LNCAP (cell line): ENCODE measurements at regions not wholly inside any gene's neighbourhood (a gene's known extent, or its start where the extent isn't known, plus 50 kb on each side); places are given as distances from the start of the nearest gene placed in this dataset.

ENCODE experiments used
- TF ChIP-seq, protein P1 (sequence below): fragments of 450-650 bp; IDR thresholded peaks from 2 replicates; pipeline ENCODE4 v1.5.1; 2017; ENCODE audit warnings: mild to moderate bottlenecking

DNA sequence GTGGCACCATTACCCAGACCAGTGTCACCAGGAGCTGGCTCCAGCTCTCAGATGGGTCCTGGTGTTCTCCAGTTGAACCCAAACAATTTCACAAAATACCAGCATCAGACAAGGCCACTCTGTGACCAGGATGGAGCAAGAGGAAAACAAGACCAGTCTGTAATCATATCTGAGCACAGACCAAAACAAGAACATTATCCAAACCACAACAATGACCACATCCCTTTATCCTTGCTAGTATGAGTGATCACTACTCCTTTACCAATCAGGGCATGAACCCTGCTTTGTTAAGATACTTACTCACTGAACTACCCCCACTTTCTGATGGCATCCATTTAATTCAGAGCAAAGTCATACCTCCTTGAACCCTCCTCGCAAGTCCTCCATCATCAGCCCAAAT lies 145.9 kb downstream of the NUFIP1 start:
- TF ChIP-seq, protein P1, sequence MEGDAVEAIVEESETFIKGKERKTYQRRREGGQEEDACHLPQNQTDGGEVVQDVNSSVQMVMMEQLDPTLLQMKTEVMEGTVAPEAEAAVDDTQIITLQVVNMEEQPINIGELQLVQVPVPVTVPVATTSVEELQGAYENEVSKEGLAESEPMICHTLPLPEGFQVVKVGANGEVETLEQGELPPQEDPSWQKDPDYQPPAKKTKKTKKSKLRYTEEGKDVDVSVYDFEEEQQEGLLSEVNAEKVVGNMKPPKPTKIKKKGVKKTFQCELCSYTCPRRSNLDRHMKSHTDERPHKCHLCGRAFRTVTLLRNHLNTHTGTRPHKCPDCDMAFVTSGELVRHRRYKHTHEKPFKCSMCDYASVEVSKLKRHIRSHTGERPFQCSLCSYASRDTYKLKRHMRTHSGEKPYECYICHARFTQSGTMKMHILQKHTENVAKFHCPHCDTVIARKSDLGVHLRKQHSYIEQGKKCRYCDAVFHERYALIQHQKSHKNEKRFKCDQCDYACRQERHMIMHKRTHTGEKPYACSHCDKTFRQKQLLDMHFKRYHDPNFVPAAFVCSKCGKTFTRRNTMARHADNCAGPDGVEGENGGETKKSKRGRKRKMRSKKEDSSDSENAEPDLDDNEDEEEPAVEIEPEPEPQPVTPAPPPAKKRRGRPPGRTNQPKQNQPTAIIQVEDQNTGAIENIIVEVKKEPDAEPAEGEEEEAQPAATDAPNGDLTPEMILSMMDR = no peak

DNA sequence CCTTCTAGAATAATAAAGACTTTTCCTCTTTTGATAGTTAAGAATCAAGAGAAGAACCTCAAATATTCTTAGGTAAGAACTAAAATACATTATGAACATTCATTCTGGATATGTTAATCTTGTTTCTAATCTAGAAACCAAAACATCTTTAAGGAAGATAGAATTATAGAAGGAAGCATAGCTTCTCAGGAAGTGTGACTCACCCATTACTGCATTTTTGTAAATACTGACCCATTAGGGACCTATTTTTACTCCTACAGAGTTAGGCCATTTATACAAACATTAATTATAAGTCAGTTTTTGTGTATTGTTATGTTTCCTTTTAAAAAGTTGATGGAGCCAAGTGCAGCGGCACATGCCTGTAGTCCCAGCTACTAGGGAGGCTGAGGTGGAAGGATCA lies 147.1 kb downstream of the NUFIP1 start:
- TF ChIP-seq, protein P1 = no peak

DNA sequence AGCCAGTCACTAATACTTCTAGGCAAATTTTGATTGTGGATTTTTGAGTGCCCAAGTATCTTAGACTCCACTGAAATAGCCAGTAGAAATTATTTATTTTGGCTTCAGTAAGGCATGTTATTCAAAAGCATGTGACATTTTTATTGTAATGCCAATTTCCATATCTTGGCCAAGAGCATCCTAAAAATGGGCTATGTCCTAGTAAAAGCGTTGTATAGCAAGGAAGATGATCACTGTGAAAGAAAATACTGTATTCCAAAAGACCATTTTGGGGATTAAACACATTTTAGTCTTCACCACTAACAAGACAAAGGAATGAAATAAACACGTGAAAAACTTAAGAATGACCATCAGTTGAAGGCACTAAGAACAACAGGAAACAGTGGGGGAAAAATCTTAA lies 149.1 kb downstream of the NUFIP1 start:
- TF ChIP-seq, protein P1 = no peak

DNA sequence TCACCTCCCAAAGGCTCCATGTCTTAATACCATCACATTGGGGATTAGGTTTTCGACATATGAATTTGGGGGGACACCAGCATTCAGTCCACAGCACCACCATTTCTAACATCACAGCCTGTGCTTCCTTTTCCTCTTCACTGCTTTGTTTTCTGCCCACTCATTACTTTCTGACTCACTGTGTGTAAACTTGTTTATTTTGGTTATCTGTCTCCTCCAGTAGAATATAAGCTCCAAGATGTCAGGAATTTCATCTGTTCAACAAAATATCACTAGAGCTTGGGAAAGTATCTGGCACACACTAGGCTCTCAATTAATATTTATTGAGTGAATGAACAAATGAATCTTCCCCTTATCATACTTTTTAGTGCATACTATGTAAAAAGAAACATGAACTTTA lies 152.0 kb downstream of the NUFIP1 start:
- TF ChIP-seq, protein P1 = no peak

DNA sequence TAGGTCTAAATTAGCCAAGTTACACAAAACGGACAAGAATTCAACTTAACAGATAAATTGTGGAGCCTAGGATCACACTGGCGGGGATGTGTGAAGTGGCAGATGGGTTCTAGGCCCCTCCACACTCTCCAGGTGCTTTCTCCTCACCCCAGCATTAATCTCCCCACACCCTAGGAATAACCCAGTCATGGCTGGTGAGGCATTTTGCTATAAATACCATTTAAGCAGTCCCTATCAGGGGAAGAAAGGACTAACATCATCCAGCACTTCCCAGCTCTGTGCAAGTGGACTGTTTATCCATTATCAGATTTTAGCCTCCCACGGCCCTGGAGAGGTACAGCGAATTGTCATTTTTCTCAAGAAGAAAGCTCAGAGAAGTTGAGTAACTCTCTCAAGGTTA lies 154.9 kb downstream of the NUFIP1 start:
- TF ChIP-seq, protein P1 = no peak

DNA sequence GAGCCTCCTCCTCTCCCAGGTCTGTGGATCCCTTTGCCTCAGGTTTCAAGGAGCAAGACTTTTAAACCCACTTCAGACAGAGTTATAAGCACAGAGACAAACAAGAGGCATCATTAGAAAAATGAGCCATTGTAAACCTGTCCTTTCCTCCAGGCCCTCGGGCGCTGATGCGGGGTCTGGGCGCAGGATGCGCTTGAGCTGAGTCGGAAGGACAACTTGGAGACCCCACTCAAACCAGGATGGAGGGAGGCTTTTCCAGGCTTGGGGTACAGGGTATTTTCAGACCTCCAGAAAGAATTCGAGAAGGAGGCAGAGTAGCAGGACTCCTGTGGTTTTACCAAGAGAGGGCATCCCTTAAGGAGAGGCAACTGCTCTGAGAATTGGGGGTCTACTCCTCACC lies 155.6 kb downstream of the NUFIP1 start:
- TF ChIP-seq, protein P1 = no peak

DNA sequence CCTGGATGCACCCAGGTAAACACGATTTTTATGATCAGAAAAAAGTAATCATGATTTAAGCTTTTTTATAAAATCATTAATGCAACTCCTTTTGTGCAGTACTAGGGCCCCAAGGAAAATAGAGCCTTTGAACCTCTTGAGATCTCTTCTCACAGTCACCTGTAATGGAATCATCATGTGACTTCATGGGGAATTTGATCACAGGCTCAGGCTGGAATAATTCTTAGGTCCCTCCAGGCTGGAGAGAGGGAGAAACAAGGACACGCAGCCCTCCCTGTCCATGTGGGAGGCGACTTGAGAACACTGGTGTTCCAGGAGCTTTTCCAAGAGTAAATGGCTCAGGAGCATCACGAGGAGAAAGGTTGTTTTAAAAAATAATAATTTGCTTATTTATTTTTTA lies 156.1 kb downstream of the NUFIP1 start:
- TF ChIP-seq, protein P1 = no peak

DNA sequence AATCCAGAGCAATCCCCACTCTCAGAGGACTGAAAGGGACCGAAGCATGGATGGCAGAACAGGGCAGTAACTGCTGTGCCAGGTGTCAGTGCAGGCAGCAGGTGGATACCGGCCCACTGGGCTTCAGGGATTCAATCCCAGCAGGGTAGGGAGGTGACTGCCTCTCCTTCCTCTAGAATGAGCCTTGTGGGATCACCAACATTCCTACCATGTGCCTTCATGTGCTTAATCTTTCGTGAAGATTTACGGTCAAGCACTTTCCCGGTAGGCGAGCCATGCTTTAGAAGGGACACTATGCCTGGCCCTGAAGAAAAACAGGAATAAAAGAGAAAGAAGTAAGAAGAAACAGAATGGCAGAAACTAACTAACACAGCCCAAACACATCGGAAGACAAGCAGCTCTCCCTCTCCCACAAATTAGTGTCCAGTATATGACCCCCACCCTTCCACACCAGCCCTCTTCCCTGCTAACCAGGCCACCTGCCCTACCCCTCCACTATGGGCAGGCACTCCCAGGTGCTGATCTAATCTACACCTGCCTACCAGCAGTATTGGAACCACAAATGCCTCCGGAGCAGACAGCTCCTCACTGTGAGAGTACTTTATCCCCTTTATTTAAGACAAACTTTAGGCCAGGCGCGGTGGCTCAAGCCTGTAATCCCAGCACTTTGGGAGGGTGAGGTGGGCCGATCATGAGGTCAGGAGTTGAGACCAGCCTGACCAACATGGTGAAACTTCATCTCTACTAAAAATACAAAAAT lies 162.5 kb downstream of the NUFIP1 start:
- TF ChIP-seq, protein P1 = no peak
